ENCODE measurements at regions not wholly inside any gene's neighbourhood (a gene's known extent, or its start where the extent isn't known, plus 50 kb on each side); places are given as distances from the start of the nearest gene placed in this dataset.
"Not testable (repeated sequence)": the region's sequence is repeated elsewhere in the genome, so short reads cannot be mapped to it uniquely, and the experiment has no call there.

DNA sequence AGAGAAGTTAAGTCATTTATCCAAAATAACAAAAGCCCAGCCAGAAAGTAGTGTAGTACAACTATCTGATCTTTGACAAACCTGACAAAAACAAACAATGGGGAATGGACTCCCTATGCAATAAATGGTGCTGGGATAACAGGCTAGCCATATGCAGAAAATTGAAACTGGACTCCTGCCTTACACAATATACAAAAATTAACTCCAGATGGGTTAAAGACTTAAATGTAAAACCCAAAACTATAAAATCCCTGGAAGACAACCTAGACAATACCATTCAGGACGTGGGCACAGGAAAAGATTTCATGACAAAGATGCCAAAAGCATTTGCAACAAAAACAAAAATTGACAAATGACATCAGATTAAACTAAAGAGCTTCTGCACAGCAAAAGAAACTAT, 561.4 kb upstream of the CHAC2 start:
- TF ChIP-seq, protein P1, sequence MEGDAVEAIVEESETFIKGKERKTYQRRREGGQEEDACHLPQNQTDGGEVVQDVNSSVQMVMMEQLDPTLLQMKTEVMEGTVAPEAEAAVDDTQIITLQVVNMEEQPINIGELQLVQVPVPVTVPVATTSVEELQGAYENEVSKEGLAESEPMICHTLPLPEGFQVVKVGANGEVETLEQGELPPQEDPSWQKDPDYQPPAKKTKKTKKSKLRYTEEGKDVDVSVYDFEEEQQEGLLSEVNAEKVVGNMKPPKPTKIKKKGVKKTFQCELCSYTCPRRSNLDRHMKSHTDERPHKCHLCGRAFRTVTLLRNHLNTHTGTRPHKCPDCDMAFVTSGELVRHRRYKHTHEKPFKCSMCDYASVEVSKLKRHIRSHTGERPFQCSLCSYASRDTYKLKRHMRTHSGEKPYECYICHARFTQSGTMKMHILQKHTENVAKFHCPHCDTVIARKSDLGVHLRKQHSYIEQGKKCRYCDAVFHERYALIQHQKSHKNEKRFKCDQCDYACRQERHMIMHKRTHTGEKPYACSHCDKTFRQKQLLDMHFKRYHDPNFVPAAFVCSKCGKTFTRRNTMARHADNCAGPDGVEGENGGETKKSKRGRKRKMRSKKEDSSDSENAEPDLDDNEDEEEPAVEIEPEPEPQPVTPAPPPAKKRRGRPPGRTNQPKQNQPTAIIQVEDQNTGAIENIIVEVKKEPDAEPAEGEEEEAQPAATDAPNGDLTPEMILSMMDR (IDR thresholded peaks at IDR 0.05) = not testable (repeated sequence)
- not testable (repeated sequence) for TF ChIP-seq POLR2A (IDR thresholded peaks at IDR 0.05)
